ENCODE measurements at regions not wholly inside any gene's neighbourhood (a gene's known extent, or its start where the extent isn't known, plus 50 kb on each side); places are given as distances from the start of the nearest gene placed in this dataset.

- TF ChIP-seq CTCF (IDR thresholded peaks at IDR 0.05; ENCODE audit: low read length) = no peak
- TF ChIP-seq EZH2 (optimal IDR thresholded peaks at IDR 0.05; ENCODE audit: low read depth, low read length) = no peak
- TF ChIP-seq EZH2phosphoT487 (IDR thresholded peaks at IDR 0.05; ENCODE audit: low read length) = no peak
Observed at GRCh38 chr11:87394924-87395323, 357.2 kb downstream of the TMEM135 start.

Measured in MM.1S (cell line).